H1 (cell line): ENCODE measurements at regions not wholly inside any gene's neighbourhood (a gene's known extent, or its start where the extent isn't known, plus 50 kb on each side); places are given as distances from the start of the nearest gene placed in this dataset.

Experiments
- CBX8 ChIP-seq: fragments of 300-800, 300-1000 bp; sonication (generic); IDR thresholded peaks from 2 replicates; pipeline ENCODE4 v1.7.1; 2016; ENCODE audit warnings: low read depth, low read length, borderline replicate concordance
- CEBPB ChIP-seq: IDR thresholded peaks from 2 replicates; pipeline ENCODE4 v1.6.1; 2012; ENCODE audit warnings: low read depth, low read length
- CHD2 ChIP-seq: IDR thresholded peaks from 2 replicates; pipeline ENCODE4 v1.6.1; 2012; ENCODE audit warnings: low read length, improper control_type of control experiment
- EZH2 ChIP-seq: fragments of 200-600 bp; sonication (generic); IDR thresholded peaks from 2 replicates; pipeline ENCODE4 v1.7.1; 2012; ENCODE audit warnings: low read depth, mild to moderate bottlenecking, moderate library complexity, low read length, inconsistent platforms; ENCODE audit not compliant: severe bottlenecking
- HDAC2 ChIP-seq, 2 experiments: fragments of 300-600 bp in 1 of 2; sonication (generic) in 1 of 2; IDR thresholded peaks; 2 replicates each; pipeline ENCODE4 v1.6.1; 2011 to 2012; ENCODE audit warnings: low read depth in 2 of 2, low read length in 2 of 2, mild to moderate bottlenecking in 2 of 2, moderate library complexity in 2 of 2, borderline replicate concordance in 1 of 2, inconsistent platforms in 1 of 2
- POLR2AphosphoS5 ChIP-seq: IDR thresholded peaks from 2 replicates; pipeline ENCODE4 v1.6.1; 2011; ENCODE audit warnings: low read depth, low read length
- RBBP5 ChIP-seq: IDR thresholded peaks from 2 replicates; pipeline ENCODE4 v1.7.1; 2012; ENCODE audit warnings: low read depth, mild to moderate bottlenecking, inconsistent platforms, low read length, moderate library complexity, borderline replicate concordance
- RXRA ChIP-seq: IDR thresholded peaks from 2 replicates; pipeline ENCODE4 v1.6.1; 2011; ENCODE audit warnings: low read depth, mild to moderate bottlenecking, low read length, moderate library complexity; ENCODE audit not compliant: insufficient read depth
- SUZ12 ChIP-seq: fragments of 200-600 bp; sonication (generic); IDR thresholded peaks from 2 replicates; pipeline ENCODE4 v1.6.1; 2012; ENCODE audit warnings: mild to moderate bottlenecking, inconsistent platforms, low read length, moderate library complexity, mixed read lengths

GRCh38 chr4:20367446-20367845 lies 115.7 kb downstream of the SLIT2 start (continued):
- TF ChIP-seq RBBP5 (no peak), CHD2 (no peak), CEBPB (no peak), SUZ12 (no peak), CBX8 (no peak), POLR2AphosphoS5 (no peak), EZH2 (no peak), RXRA (no peak), HDAC2 (IDR thresholded peaks at IDR 0.05; ENCODE audit: borderline replicate concordance in 1 of 2, low read depth in 2 of 2, low read length in 2 of 2) (no peak)
